GM23338 (cell line): ENCODE measurements at regions not wholly inside any gene's neighbourhood (a gene's known extent, or its start where the extent isn't known, plus 50 kb on each side); places are given as distances from the start of the nearest gene placed in this dataset.

Experiments
- ATAC-seq: fragments of 200-7000 bp; cut with Tn5 transposase; 3 replicates; pipeline ENCODE4 v1.9.1; 2020
- DNase-seq: peaks from one replicate; pipeline ENCODE4 v3.0.0-alpha.2; 2015; ENCODE audit warnings: low spot score
- H2AFZ ChIP-seq: fragments of 200-600 bp; sonication (generic); 2 replicates; pipeline ENCODE4 v1.8.0; 2016; ENCODE audit warnings: antibody characterized with exemption, mild to moderate bottlenecking, moderate library complexity
- H3F3A ChIP-seq: fragments of 200-600 bp; sonication (generic); replicated peaks from 2 replicates; pipeline ENCODE4 v1.8.0; 2017; ENCODE audit warnings: antibody characterized with exemption, mixed run types, low read depth
- H3K27ac ChIP-seq: fragments of 200-600 bp; sonication (generic); 2 replicates; pipeline ENCODE4 v1.6.1; 2016; ENCODE audit warnings: low read depth
- H3K27me3 ChIP-seq: fragments of 200-600 bp; sonication (generic); 2 replicates; pipeline ENCODE4 v1.8.0; 2016; ENCODE audit warnings: mild to moderate bottlenecking, mixed run types, moderate library complexity; ENCODE audit not compliant: insufficient read depth
- H3K36me3 ChIP-seq: fragments of 200-600 bp; sonication (generic); 2 replicates; pipeline ENCODE4 v1.8.0; 2016; ENCODE audit warnings: mild to moderate bottlenecking; ENCODE audit not compliant: insufficient read depth
- H3K4me1 ChIP-seq: fragments of 200-600 bp; sonication (generic); 2 replicates; pipeline ENCODE4 v1.8.0; 2016; ENCODE audit warnings: mild to moderate bottlenecking, moderate library complexity; ENCODE audit not compliant: insufficient read depth
- H3K4me2 ChIP-seq: fragments of 200-600 bp; sonication (generic); 2 replicates; pipeline ENCODE4 v1.7.1; 2017; ENCODE audit warnings: mixed run types
- H3K4me3 ChIP-seq: fragments of 200-600 bp; sonication (generic); 2 replicates; pipeline ENCODE4 v1.6.1; 2016; ENCODE audit warnings: mixed run types
- H3K79me2 ChIP-seq: fragments of 200-600 bp; sonication (generic); replicated peaks from 2 replicates; pipeline ENCODE4 v1.8.0; 2017; ENCODE audit warnings: mild to moderate bottlenecking; ENCODE audit not compliant: insufficient read depth
- H3K9me2 ChIP-seq: fragments of 200-600 bp; sonication (generic); 2 replicates; pipeline ENCODE4 v1.8.0; 2017; ENCODE audit not compliant: insufficient read depth
- H4K20me1 ChIP-seq: fragments of 200-600 bp; sonication (generic); replicated peaks from 2 replicates; pipeline ENCODE4 v1.8.0; 2017; ENCODE audit warnings: mild to moderate bottlenecking; ENCODE audit not compliant: insufficient read depth
- H3K27ac Mint-ChIP-seq: 2 replicates; pipeline ENCODE4 v1.8.0; 2020; ENCODE audit warnings: inconsistent platforms, mild to moderate bottlenecking, moderate library complexity, mixed read lengths
- H3K27me3 Mint-ChIP-seq: 3 replicates; pipeline ENCODE4 v1.8.0; 2022; ENCODE audit warnings: low read depth, mild to moderate bottlenecking, moderate library complexity, mixed read lengths, inconsistent platforms; ENCODE audit not compliant: insufficient read depth, poor library complexity
- H3K36me3 Mint-ChIP-seq: 3 replicates; pipeline ENCODE4 v1.8.0; 2021; ENCODE audit warnings: low read depth, mild to moderate bottlenecking, inconsistent platforms, moderate library complexity, mixed read lengths
- H3K4me1 Mint-ChIP-seq: 3 replicates; pipeline ENCODE4 v1.8.0; 2020; ENCODE audit warnings: mild to moderate bottlenecking, inconsistent platforms, mixed read lengths
- H3K4me3 Mint-ChIP-seq: 3 replicates; pipeline ENCODE4 v1.8.0; 2021; ENCODE audit warnings: moderate library complexity, mild to moderate bottlenecking, inconsistent platforms, mixed read lengths
- H3K9me3 Mint-ChIP-seq: 3 replicates; pipeline ENCODE4 v1.8.0; 2020; ENCODE audit warnings: moderate library complexity, mild to moderate bottlenecking, inconsistent platforms, mixed read lengths
- CREB1 ChIP-seq: fragments of 250-450 bp; sonication (Bioruptor Pico); IDR thresholded peaks from 2 replicates; pipeline ENCODE4 v1.5.0; 2020; ENCODE audit warnings: low read depth, mild to moderate bottlenecking, moderate library complexity
- CTCF ChIP-seq, 2 experiments: fragments of 200-600 bp in 1 of 2; sonication (generic) in 1 of 2; conservative IDR thresholded peaks; 2 replicates each; pipeline versions ENCODE4 v1.5.1 to v1.6.1; 2016 to 2017; ENCODE audit warnings: antibody characterized with exemption in 2 of 2, low read depth in 2 of 2, mild to moderate bottlenecking in 2 of 2, moderate library complexity in 1 of 2
- ETS1 ChIP-seq: IDR thresholded peaks from 2 replicates; pipeline ENCODE4 v1.6.1; 2016; ENCODE audit warnings: antibody characterized with exemption
- EZH2 ChIP-seq: fragments of 200-600 bp; sonication (generic); IDR thresholded peaks from one replicate; pipeline ENCODE4 v1.8.0; 2017; ENCODE audit warnings: antibody characterized with exemption, mild to moderate bottlenecking, low read depth; ENCODE audit not compliant: unreplicated experiment
- EZH2phosphoT487 ChIP-seq: fragments of 200-600 bp; sonication (generic); IDR thresholded peaks from one replicate; pipeline ENCODE4 v1.8.1; 2018; ENCODE audit warnings: antibody characterized with exemption; ENCODE audit not compliant: unreplicated experiment
- JUNB ChIP-seq: IDR thresholded peaks from one replicate; pipeline ENCODE4 v1.6.1; 2016; ENCODE audit warnings: antibody characterized with exemption; ENCODE audit not compliant: unreplicated experiment
- NANOG ChIP-seq: IDR thresholded peaks from 2 replicates; pipeline ENCODE4 v1.6.1; 2016; ENCODE audit warnings: antibody characterized with exemption, borderline replicate concordance
- POLR2AphosphoS5 ChIP-seq: IDR thresholded peaks from 2 replicates; pipeline ENCODE4 v1.6.1; 2016; ENCODE audit warnings: antibody characterized with exemption, low read depth
- REST ChIP-seq: IDR thresholded peaks from one replicate; pipeline ENCODE4 v1.6.1; 2018; ENCODE audit warnings: antibody characterized with exemption; ENCODE audit not compliant: unreplicated experiment
- STAT1 ChIP-seq: IDR thresholded peaks from one replicate; pipeline ENCODE4 v1.6.1; 2016; ENCODE audit warnings: antibody characterized with exemption; ENCODE audit not compliant: unreplicated experiment
- ZNF114 ChIP-seq: fragments of 250-450 bp; sonication (Bioruptor Pico); IDR thresholded peaks from 2 replicates; pipeline ENCODE4 v1.5.0; 2020; ENCODE audit warnings: mild to moderate bottlenecking, moderate library complexity
- ZNF331 ChIP-seq: fragments of 250-450 bp; sonication (Bioruptor Pico); IDR thresholded peaks from 2 replicates; pipeline ENCODE4 v1.5.0; 2020; ENCODE audit warnings: low read depth, mild to moderate bottlenecking, moderate library complexity
- ZNF462 ChIP-seq: fragments of 250-450 bp; sonication (Bioruptor Pico); IDR thresholded peaks from 2 replicates; pipeline ENCODE4 v1.5.0; 2020; ENCODE audit warnings: mild to moderate bottlenecking, moderate library complexity

GRCh38 chr10:128945398-128945797 is 521.6 kb upstream of the MGMT start:
- no peaks in the 10 kb centered on the region for H3K4me1 ChIP-seq
- no peak overlapping the region for H3K4me3 Mint-ChIP-seq

More at GRCh38 chr10:128945398-128945797, 521.6 kb upstream of the MGMT start:
- TF ChIP-seq CTCF (conservative IDR thresholded peaks at IDR 0.05; ENCODE audit: low read depth in 2 of 2) (no peak), EZH2phosphoT487 (no peak), ZNF331 (CRISPR knock-in tag) (no peak), CREB1 (no peak), ZNF114 (no peak), ETS1 (no peak), JUNB (no peak), EZH2 (no peak), REST (no peak), POLR2AphosphoS5 (no peak), NANOG (no peak), ZNF462 (CRISPR knock-in tag) (no peak), STAT1 (no peak)
- Histone ChIP-seq H3K4me3 (no peak overlapping the region), H2AFZ (no peak overlapping the region), H3K4me2 (no peak overlapping the region), H3K79me2 (no peaks in the 10 kb centered on the region), H4K20me1 (no peaks in the 10 kb centered on the region), H3K9me2 (peaks cover 5% of the 10 kb centered on the region; the same call in 1 of the 2 replicates), H3K27ac (no peak overlapping the region), H3K27me3 (no peaks in the 10 kb centered on the region), H3F3A (no peaks in the 10 kb centered on the region), H3K36me3 (no peaks in the 10 kb centered on the region)
- DNase-seq = no peak
- H3K9me3 Mint-ChIP-seq = peaks cover 9% of the 10 kb centered on the region
- H3K27ac Mint-ChIP-seq = no peak overlapping the region
- H3K36me3 Mint-ChIP-seq = no peaks in the 10 kb centered on the region; the same call in 2 of the 3 replicates
- ATAC-seq = no peak
- peaks cover 10% of the 10 kb centered on the region for H3K27me3 Mint-ChIP-seq
- no peaks in the 10 kb centered on the region for H3K4me1 Mint-ChIP-seq
